ENCODE measurements at regions not wholly inside any gene's neighbourhood (a gene's known extent, or its start where the extent isn't known, plus 50 kb on each side); places are given as distances from the start of the nearest gene placed in this dataset.

GRCh38 chr12:58140395-58140794 is 199.0 kb downstream of the ATP23 start:
- peak; percentile 29 for ATAC-seq

DNA sequence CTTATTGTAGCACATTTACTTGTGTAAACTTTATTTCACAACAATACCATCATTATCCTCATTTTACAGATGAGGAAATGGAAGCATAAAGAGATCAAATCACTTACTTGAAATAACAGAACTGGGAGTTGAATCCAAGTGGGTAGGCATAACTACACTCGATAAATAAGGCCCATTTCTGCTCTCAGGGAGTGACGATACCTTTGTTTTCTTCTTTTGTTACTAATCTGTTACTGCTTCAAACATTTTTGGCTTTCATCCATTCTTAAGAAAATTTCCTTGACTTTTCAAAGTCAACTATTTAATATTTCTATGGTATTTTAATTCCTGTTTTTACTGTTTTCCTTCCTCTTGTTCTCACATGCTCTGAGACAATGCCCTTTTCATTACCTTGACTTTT is 201.6 kb downstream of the ATP23 start:
- no peak for ATAC-seq

- ATAC-seq = no peak
Observed at GRCh38 chr12:58143498-58143995, 202.2 kb downstream of the ATP23 start.

- ATAC-seq = no peak
Observed at GRCh38 chr12:58148405-58148804, 207.0 kb downstream of the ATP23 start.

GRCh38 chr12:58148976-58149375 is 207.6 kb downstream of the ATP23 start:
- no peak for ATAC-seq

DNA sequence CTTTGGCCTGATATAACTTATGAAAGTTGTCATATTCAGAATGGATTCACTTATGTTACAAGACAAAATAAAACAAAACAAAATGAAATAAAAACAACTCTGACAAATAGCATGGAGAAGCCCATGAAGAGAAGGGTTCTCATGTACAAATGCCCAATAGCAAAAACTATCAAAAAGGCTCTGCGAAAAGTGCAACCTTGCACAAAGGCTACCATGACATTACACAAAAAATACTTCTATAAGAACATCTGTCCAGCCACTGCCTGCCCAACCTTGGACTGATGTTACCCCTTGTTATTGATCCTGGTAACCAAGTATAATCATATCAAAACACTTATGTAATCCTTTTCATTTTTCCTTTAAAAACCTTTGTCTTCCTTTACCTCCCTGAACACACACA is 213.0 kb downstream of the ATP23 start:
- ATAC-seq = no peak

GRCh38 chr12:58156697-58157096 is 215.3 kb downstream of the ATP23 start:
- ATAC-seq = no peak

DNA sequence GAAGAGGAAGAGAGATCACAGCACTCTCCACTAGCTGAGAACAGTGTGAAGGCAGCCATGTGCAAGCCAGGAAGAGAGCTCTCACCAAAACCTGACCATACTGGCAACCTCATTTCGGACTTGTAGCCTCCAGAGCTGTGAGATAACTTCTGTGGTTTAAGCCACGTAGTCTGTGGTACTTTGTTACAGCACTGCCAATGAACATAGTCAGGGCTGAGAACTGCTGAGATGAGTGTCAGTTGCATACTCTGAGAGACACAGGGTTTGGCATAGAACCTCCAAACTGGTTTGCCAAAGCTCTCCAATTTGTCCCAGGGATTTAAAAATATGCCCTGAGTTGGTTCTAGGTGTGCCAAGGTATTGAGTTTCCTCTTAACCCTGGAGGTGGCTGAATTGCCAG is 218.6 kb downstream of the ATP23 start:
- ATAC-seq = no peak

- no peak for ATAC-seq
Observed at GRCh38 chr12:58161773-58162172, 220.4 kb downstream of the ATP23 start.

GRCh38 chr12:58163021-58163420 is 221.7 kb downstream of the ATP23 start:
- no peak for ATAC-seq

DNA sequence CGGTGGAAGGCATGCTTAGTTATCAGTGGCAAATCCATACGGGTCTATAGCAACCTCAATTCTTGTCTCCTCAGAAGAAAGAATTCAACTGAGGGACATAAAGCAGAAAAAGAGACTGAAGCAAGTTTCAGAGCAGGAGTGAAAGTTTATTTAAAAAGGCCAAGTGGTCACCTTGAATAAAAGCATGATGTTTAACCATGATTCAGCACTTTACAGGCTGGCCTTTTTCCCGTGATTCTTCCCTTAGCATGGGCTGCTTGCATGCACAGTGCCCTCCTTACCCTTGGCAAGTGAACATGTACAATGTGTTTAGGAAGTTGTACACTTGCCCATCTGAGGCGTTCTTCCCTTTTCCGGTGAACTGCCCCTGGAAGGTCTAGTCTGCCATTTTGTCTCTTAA is 225.3 kb downstream of the ATP23 start:
- ATAC-seq = no peak

GRCh38 chr12:58167622-58168021 is 226.3 kb downstream of the ATP23 start:
- ATAC-seq = no peak

GRCh38 chr12:58169826-58170225 is 228.5 kb downstream of the ATP23 start:
- no peak for ATAC-seq

DNA sequence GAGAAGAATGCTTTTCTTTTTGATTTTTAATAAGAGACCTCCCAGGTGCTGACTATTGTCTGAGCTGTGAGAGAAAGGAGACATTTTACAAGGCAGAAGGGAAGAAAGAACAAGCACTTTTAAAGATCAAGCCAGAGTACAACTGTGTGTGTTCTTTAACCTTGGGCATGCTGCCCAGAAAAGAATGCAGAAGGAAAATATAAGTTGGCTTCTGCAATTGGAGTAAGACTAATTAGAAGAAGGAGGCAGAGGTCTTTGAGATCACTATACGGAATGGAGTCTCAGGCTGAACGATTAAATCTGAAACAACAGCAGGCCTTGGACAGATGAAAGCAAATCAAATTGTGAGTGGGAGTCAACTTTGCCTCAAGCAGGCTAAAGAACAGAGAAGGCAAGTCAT is 230.5 kb downstream of the ATP23 start:
- no peak for ATAC-seq

DNA sequence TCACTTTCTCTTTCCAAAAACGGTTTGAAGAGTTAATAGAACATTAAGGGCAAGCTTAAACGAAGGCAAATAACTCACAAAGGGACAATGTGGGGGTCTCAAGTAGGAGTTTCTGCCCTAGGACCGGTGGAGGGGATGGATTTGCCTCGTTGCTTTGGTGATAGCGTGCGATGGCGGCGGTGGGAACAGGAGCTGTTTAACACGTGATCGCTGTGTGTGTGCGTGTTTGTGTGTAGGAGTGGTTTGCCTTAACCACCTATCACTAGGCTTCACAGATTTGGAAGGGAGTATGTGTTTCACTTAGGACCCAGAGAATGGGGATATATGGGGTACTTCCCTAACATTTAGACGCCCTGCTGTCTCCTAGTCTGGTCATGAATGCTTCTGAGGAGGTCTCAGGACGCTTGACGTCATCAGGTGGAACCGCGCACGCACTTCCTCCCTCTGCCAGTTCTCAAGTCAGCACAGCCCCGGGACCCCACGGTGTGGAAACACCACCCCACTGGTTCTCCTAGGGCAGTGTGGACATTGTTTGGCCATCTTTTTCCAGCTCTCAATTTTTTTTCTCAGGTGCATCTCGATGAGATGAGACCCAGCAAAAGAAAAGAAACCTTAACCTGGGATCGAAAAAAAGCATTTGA is 231.2 kb downstream of the ATP23 start:
- no peak for ATAC-seq

GRCh38 chr12:58174316-58174715 is 232.9 kb downstream of the ATP23 start:
- ATAC-seq = no peak

DNA sequence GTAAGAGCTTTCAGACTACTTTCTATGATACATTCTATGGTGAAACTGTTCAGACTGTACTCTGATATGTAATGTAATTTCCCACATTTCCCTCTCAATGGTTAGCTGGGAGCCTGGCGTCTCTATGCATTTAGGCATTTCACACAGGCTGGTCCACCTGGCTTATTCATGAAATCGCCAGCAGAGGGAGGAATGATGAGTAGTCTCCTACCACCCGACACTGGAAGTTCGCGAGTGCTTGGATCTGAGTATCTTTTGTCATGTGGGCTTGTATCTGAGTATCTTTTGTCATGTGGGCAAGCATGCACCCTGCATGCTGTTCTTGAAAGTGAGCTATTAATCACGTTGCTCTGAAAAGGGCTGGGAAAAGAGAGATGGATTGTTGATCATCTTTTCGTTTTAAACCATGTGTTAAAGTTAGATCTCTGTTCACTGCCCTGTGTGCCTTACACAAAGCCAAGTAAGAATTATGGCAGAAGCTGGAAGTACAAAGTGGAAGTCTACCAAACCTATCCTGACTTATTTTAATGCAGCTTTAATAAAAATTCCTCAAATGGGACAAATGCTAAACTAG is 235.0 kb downstream of the ATP23 start:
- ATAC-seq = no peak

DNA sequence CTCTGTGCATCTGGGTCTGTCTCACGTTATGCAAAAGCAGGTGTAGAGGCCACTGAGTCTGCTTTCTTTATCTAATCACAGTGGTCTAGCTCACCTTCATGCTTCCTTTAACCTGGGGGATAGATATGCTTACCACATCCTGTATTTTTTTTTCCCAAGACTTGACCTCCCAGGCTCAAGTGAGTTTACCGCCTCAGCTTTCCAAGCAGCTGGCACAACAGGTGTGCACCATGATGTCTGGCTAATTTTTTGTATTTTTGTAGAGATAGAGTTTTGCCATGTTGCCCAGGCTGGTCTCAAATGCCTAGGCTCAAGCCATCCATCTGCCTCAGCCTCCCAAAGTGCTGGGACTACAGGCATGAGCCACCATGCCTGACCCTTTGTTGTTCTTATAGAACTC is 236.0 kb downstream of the ATP23 start:
- no peak for ATAC-seq

GRCh38 chr12:58184212-58184611 is 242.8 kb downstream of the ATP23 start:
- ATAC-seq = no peak

DNA sequence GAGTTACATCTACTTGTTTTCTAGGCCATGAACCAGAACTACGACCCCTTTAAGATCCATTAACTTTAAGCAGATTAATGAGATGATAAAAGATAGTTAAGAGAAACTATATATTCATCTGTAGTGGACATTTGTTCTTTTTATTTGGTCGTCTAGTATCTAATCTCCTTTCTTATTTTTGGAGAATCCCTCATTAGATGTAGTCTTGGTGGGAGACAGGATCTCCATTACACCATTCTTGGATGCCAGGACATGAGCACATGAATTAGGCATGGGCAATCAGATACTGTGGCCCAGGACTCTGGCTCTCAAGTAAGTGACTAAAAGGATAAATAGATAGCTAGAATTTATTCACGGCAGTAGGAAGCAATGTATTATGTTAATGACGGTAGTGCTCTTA is 245.0 kb downstream of the ATP23 start:
- no peak for ATAC-seq

GRCh38 chr12:58186914-58187313 is 245.5 kb downstream of the ATP23 start:
- ATAC-seq = no peak

DNA sequence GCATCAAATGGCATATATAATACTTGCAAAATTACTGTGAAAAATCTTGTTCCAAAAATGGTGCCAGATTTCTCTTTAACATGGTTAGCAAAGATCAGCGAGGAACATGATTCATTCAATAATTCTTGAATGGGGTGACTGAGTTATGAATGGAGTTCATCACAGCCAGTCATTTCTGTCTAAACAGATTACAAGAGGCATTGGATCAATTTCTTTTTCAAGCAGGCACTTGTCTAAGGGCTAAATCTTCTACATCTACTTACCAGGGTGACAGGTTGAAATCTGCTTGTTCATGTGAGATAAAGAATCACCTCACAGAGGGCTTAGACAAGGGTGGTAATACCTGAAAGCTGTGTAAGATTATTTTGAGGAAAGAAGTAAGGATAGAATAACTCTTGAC is 247.7 kb downstream of the ATP23 start:
- ATAC-seq = peak; percentile 90

DNA sequence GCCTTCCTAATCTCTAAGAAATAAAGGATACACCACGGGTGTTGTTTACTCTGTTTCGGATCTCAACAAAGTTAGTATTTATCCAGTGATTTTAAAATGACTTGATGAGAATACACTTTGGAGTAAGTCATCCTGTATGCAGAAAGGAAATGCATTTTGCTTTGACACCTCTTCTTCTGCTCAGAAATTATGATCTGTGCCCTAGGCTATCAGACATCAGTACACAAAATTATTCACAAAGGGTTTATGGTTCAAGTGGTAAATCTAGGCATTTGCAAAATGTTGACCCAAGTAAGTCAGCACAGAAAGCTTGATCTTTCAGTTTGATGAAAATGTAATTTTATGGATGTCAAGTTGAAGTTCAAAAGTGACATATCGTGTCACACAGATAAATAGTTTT is 248.5 kb downstream of the ATP23 start:
- no peak for ATAC-seq

GRCh38 chr12:58190618-58191017 is 249.3 kb downstream of the ATP23 start:
- ATAC-seq = no peak

- no peak for ATAC-seq
Observed at GRCh38 chr12:58196971-58197370, 255.6 kb downstream of the ATP23 start.

Measured in esophagus mucosa (tissue), 1 donor.